SKM-1 (cell line): ENCODE measurements at regions not wholly inside any gene's neighbourhood (a gene's known extent, or its start where the extent isn't known, plus 50 kb on each side); places are given as distances from the start of the nearest gene placed in this dataset.
"Not testable (repeated sequence)": the region's sequence is repeated elsewhere in the genome, so short reads cannot be mapped to it uniquely, and the experiment has no call there.

Source experiments
- DNase-seq: peaks from one replicate; lab custom pipeline; 2025; ENCODE audit not compliant: unreplicated experiment; lab: John Stamatoyannopoulos, UW

GRCh38 chr5:53160895-53161294 is 51.3 kb upstream of the MOCS2 start:
- no peak for DNase-seq

DNA sequence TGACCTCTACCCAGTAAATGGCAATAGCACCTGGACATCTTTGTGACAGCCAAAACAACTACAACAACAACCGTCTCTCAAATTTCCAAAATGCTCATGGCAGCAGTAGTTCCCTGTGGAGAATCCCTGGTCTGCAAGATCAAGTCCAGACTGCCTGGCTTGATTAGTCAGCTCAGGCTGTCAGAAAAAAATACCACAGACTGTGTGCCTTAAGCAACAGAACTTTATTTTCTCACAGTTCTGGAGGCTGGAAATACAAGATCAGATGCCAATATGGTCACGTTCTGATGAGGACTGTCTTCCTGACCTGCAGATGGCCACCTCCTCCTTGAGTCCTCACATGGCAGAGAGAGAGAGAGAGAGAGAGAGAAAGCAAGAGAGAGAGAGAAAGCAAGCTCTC is 52.3 kb upstream of the MOCS2 start:
- DNase-seq = no peak

- DNase-seq = no peak
These were observed 55.1 kb upstream of the MOCS2 start for GRCh38 chr5:53164478-53165165.

DNA sequence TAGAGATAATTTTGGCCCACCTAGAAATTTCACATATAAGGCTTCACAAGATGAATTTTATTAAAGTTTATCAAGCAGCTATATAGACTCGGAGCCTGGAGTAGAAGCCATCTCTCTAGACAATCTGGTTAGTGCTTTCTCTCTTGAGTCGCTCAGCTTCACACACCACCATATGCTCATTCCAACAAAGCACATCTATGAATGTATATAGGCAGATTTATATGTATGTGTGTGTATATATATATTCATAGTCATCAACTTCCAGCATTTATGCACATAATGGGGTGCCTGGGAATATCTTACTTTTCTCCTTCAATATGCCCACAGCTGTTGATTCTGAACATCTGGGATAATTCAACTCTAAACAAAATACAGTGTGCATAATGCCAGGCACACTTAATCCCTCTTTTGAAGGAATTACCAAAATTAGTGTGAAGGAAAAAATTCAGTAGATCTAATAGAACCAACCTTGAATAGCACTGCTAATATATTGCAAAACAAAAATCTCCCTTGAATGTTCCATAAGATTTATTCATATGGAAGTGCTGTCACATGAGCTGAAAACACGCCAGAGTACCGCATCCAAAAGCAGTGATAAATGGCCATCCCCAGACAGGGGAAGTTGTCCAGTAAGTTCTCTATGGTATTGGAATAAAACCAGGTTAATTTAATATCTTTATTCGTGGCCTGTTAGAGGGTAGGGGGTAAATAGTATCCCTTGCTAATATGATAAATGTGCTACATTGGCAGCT is 56.0 kb upstream of the MOCS2 start:
- no peak for DNase-seq

DNA sequence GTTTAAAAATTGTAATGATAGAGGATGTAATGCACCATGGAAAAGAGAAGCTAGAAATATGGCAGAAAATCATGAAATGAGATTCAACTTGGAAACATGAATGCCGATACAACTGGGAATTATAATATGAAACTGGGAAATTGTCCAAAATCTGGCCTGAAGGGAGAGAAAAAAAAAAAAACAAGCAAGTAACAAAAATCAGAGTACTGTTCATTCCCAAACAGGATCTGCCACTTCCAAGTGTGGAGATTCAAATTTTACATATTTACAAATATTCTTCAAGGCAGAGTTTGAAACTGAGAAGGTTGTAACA is 56.6 kb upstream of the MOCS2 start:
- DNase-seq = no peak

DNA sequence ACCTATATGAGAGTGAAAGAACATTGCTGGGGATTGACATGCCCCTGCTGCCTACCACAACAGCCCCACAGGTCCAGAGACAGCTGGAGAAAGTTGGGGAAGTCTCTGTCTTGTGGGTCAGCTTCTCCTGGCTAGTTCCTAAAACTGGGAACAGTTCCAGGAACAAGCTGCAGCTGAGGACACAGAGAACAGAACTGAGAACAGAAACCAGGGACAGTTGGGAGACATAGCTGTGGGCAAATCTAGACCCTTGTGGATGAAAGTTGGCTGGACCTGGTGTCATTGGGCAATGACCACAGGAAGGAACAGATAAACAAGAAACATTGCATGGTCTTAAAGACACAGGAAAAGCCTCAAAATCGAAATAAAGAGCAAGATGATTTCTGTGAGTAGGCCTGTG is 58.3 kb upstream of the MOCS2 start:
- DNase-seq = no peak

DNA sequence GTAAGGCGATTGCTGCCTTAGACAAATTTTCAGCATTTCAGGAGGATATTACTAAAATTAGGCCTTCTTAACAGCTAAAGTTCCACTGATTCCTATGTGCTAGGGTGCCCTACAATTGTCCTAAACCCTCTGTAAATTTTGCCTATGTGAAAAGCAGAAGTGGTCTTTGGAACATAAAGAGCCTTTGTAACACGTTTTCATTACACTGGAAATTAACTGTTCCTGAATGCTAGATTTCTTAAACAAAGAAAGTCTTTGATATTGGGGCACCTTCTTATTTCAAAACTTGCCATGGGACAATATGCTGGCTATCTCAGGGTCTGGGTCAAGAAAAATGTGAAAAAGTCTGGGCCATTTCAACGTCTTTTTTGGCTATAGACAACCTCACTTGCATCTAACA is 60.4 kb upstream of the MOCS2 start:
- DNase-seq = no peak

- DNase-seq = no peak
These were observed 61.3 kb upstream of the MOCS2 start for GRCh38 chr5:53170746-53171349.

- DNase-seq = not testable (repeated sequence)
These were observed 62.5 kb upstream of the MOCS2 start for GRCh38 chr5:53172073-53172472.

- no peak for DNase-seq
These were observed 63.1 kb upstream of the MOCS2 start for GRCh38 chr5:53172630-53173029.

- DNase-seq = no peak
These were observed 63.5 kb upstream of the MOCS2 start for GRCh38 chr5:53173083-53173482.

- DNase-seq = no peak
These were observed 69.3 kb upstream of the MOCS2 start for GRCh38 chr5:53178830-53179229.

- no peak for DNase-seq
These were observed 70.1 kb upstream of the MOCS2 start for GRCh38 chr5:53179691-53180090.

DNA sequence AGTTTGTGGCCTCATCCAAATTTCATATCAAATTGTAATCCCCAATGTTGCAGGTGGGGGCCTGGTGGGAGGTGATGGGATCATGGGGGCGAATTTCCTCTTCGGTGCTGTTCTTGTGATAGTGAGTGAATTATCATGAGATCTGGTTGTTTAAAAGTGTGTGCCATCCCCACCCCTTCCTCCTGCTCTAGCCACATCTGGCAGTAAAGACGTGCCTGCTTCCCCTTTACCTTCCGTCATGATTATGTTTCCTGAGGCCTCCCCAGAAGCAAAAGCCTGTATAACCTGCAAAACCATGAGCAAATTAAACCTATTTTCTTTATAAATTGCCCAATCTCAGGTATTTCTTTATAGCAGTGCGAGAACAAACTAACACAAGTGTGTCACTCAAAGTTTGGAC is 71.0 kb upstream of the MOCS2 start:
- DNase-seq = no peak

- DNase-seq = no peak
These were observed 71.4 kb upstream of the MOCS2 start for GRCh38 chr5:53180991-53181390.

DNA sequence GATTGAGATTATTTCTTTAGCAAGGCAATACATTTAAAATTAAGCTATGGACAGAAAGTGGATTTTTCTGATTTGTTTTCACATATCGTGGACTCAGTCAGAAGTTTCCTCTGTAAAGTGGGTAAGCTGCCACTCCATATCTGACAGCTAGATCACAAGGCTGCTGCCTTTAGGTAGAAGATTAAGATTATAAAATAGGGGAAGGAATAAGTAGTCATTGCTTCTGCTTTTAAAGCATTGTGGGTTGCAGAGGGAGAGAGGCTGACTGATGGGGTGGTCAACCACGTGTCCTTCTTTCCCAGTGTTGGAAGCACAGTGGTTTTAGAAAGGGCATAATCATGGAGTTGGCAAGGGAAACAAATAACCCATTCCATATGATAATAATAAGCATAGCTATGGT is 74.3 kb upstream of the MOCS2 start:
- DNase-seq = no peak

DNA sequence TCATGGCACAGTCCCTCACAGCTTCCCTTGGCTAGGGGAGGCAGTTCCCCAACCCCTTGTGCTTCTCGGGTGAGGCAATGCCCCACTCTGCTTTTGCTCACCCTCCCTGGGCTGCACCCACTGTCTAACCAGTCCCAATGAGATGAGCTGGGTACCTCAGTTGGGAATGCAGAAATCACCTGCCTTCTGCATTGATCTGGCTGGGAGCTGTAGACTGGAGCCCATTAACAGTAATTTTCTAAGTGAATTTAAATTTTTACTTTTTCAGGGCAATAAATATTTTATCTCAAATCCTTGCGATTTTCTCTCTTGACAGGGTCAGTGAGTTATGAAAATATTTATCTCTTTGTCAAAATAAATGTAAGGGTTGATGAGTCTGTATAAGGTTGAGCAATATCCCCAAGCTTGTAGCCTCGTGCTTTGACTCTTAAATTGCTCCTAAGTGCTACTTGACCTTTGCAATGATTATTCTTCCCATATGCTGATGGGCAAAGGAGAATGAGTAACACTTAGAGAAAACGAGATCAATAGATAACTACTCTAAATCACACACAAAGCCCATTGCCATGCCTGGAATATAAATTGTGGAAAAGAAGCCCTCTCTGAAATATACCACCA is 82.1 kb upstream of the MOCS2 start:
- DNase-seq = no peak

DNA sequence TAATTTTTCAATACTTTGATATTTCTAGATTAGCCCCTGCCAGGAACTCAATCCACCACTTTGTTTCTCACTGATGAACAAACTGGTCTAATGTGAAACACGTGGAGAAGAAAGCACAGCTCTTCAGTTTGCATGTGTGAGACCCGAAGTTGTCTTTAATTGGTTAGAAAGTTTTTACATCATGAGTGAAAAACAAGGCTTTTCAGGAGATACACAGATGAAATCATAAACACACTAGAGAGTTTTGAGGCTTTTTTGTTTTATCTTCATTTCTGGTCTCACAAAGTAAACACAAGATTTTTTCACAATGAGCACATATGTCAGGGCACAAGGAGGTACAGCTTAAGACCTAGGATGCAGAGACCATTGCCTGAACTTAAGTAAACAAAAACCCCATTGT is 84.5 kb upstream of the MOCS2 start:
- no peak for DNase-seq

DNA sequence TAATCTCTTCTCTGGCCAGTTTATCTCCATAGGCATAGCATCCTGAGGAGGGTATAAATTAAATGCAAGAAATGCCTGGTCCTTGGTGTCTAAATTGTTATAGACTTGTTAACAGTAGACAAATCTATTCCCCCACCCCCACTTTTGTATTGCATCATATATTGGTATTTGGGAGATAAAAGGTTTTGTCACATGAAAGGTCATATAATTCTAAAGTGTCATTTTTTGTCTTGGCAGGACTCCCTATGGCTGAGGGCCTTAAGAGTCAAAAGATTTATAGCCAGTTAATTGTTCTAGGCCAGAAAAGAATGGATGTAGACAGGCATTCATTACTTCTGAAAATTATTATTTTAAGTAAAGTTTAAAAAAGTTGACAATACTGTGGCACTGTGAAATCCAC is 90.3 kb upstream of the MOCS2 start:
- no peak for DNase-seq

DNA sequence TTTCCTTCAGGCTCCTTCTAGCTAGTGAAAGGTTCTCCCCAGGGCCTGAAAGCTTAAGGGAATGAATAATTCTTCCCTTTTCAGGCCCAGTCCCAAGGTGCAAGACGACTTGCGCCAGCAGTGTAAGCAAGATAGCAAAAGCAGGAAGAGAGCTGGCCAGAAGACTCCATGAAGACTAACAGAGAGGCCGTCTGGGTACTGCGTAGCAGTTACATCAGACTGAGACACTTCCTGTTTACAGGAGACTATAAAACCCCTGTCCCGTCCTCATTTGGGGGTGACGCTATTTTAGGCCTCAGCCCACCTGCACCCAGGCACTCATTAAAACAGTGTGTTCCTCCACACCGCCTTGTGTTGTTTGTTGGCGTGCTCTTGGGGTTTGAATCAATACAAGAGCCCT is 90.7 kb upstream of the MOCS2 start:
- no peak for DNase-seq

DNA sequence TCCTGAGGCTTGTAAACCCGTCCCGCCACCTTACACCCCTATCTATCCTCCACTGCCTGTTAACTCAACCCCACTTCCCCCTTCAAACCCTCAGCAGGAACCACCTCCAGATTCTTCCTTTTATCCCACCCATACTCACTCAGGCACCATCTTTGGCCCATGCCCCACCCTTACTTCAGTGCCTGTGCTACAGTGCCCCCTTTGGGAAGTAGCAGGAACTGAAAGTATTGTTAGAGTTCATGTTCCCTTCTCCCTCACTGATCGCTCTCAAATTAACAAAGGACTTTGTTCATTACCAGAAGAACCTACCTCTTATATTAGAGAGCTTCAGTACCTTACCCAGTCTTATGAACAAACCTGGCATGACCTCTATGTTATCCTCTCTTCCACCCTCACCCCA is 92.2 kb upstream of the MOCS2 start:
- DNase-seq = no peak

GRCh38 chr5:53206562-53206961 is 97.0 kb upstream of the MOCS2 start:
- no peak for DNase-seq
